ENCODE measurements at regions not wholly inside any gene's neighbourhood (a gene's known extent, or its start where the extent isn't known, plus 50 kb on each side); places are given as distances from the start of the nearest gene placed in this dataset.

DNA sequence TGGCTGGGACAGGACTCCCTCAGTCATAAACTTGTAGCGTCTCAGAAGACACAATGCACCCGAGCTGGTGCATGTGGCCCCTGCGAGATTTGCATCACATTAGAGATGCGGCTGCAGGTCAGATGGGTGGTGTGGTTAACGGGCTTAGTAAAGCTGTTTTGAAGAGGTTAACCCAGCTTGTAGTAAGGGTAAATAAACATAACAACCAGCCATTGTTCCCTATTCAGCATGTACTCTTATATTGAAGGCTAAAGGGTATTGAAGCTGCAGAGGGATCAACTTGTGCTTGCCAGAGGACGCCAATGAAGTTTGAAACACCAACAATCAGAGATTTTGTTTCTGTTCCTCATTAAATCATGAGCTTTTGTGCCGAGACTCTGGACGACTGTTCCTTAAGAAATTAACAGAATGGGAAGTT is 79.4 kb downstream of the ZIC5 start:
- Histone ChIP-seq H3K27me3 (ENCODE audit: insufficient read depth, low read length) (peaks cover 50% of the 10 kb centered on the region), H3K36me3 (ENCODE audit: insufficient read depth, low read length) (no peaks in the 10 kb centered on the region), H3K9ac (ENCODE audit: low read depth, low read length) (peak overlapping the region; percentile 9; the same call in 1 of the 2 replicates), H3K4me1 (ENCODE audit: insufficient read depth, low read length) (peaks cover 33% of the 10 kb centered on the region), H3K4me3 (ENCODE audit: low read length) (peak overlapping the region; percentile 31), H3K9me3 (ENCODE audit: insufficient read depth, low read depth, low read length) (no peaks in the 10 kb centered on the region), H3K27ac (ENCODE audit: low read depth, low read length) (peak overlapping the region; percentile 83; the same call in 1 of the 2 replicates)
- 6% methylated on average over 8 of the region's 8 CpGs for WGBS

DNA sequence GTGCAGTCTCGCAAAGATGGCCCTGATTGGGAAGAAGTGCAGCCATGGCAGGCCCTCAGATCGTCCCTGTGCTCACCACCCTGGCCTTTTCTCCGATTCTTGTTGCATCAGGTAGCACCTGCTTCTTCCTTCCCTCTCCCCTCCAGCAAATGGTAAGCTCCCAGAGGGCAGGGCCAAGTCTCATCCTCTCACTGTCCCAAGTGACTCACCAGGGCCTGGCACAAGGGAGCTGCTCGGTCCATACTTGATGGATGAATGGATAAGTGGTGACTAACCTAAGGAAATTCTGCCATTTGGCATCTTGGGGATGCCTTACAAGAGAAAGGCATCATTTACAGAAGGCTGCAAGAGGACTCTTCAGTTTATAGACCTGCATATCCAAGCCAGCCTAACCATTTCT is 84.9 kb downstream of the ZIC5 start:
- Histone ChIP-seq H3K4me1 (ENCODE audit: insufficient read depth, low read length) (peaks cover 9% of the 10 kb centered on the region), H3K27me3 (ENCODE audit: insufficient read depth, low read length) (peaks cover 2% of the 10 kb centered on the region; the same call in 1 of the 2 replicates), H3K36me3 (ENCODE audit: insufficient read depth, low read length) (no peaks in the 10 kb centered on the region), H3K4me3 (ENCODE audit: low read length) (no peak overlapping the region), H3K27ac (ENCODE audit: low read depth, low read length) (no peak overlapping the region), H3K9ac (ENCODE audit: low read depth, low read length) (no peak overlapping the region), H3K9me3 (ENCODE audit: insufficient read depth, low read depth, low read length) (no peaks in the 10 kb centered on the region)
- 96% methylated on average over 4 of the region's 4 CpGs for WGBS

DNA sequence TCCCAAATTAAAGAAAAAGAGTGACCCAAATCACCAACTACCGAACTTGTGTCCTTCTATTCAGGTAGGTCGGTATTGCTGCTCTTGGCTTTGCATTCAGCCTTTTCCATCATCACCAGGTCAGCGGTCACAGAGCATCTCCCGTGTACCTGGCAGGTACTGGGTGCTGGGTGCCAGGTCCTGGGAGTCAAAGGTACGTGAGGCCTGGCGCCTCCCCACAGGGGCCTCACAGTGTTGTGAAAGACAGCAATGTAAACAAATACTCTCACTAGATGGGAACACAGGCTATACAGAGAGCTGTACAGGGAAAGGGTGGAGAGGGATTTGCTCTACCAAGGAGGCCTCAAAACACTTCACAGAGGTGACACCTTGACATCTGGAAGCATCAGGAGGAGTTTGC is 86.7 kb downstream of the ZIC5 start:
- 75% methylated on average over 6 of the region's 6 CpGs for WGBS
- Histone ChIP-seq H3K36me3 (ENCODE audit: insufficient read depth, low read length) (no peaks in the 10 kb centered on the region), H3K27me3 (ENCODE audit: insufficient read depth, low read length) (no peaks in the 10 kb centered on the region; the same call in 1 of the 2 replicates), H3K4me3 (ENCODE audit: low read length) (no peak overlapping the region), H3K9me3 (ENCODE audit: insufficient read depth, low read depth, low read length) (no peaks in the 10 kb centered on the region), H3K27ac (ENCODE audit: low read depth, low read length) (no peak overlapping the region), H3K9ac (ENCODE audit: low read depth, low read length) (no peak overlapping the region), H3K4me1 (ENCODE audit: insufficient read depth, low read length) (no peaks in the 10 kb centered on the region)

DNA sequence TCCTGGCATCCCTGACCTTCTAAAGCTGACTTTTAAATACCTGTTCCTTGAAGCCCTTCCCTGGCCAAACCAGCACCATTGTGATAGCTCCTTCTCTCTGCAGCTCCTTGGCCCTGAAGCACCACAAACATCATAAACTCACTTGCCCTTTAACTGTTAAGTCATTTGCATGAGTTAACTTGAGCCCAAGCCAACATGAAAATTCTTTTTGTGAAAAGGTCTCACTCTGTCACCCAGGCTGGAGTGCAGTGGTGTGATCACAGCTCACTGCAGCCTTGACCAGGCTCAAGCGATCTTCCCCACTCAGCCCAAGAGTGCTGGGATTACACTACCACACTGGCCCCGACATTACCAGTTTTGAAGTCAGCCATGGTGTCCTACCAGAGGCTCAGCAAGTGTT is 87.8 kb downstream of the ZIC5 start:
- no peaks in the 10 kb centered on the region for H3K4me1 ChIP-seq (ENCODE audit: insufficient read depth, low read length)
- no peak overlapping the region for H3K9ac ChIP-seq (ENCODE audit: low read depth, low read length)
- no peak overlapping the region for H3K4me3 ChIP-seq (ENCODE audit: low read length)
- no peaks in the 10 kb centered on the region for H3K36me3 ChIP-seq (ENCODE audit: insufficient read depth, low read length)
- no peak overlapping the region for H3K27ac ChIP-seq (ENCODE audit: low read depth, low read length)
- 92% methylated on average over 2 of the region's 2 CpGs for WGBS
- H3K9me3 ChIP-seq (ENCODE audit: insufficient read depth, low read depth, low read length), result no peaks in the 10 kb centered on the region
- no peaks in the 10 kb centered on the region for H3K27me3 ChIP-seq (ENCODE audit: insufficient read depth, low read length)

DNA sequence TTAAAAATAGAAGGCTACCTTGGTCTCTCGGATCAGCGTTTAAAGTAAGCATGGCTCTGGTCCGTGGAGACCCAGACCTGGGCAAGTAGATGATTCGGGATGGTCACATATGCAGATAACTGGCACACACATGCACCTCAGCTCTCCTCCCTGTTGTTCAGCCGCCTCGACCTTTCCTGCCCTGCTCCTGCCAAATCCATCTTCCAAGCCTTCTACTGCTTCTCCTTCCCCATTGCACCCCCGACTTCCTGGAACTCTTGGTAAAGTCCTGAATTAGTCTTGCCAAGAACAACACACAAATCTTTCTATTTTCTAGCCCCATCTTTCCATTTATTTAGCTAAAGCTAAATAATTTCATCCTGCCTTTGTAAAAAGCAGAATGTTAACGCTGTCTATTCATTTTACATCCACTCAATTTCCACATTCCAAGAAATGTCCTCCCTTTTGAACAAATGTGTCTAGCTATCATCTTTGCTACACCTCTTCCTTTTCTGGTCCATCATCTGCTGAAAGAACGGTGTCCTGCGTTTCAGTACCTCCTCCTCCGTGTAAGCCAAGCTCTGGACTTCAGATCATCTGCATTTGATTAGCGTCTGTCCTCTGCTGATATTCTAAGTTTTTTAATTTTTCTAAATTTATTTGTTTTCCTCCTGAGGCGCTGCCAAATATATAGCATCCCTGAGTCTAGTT is 92.5 kb downstream of the ZIC5 start:
- Histone ChIP-seq H3K9ac (ENCODE audit: low read depth, low read length) (no peak overlapping the region), H3K27ac (ENCODE audit: low read depth, low read length) (no peak overlapping the region), H3K4me3 (ENCODE audit: low read length) (no peak overlapping the region), H3K27me3 (ENCODE audit: insufficient read depth, low read length) (no peaks in the 10 kb centered on the region), H3K9me3 (ENCODE audit: insufficient read depth, low read depth, low read length) (no peaks in the 10 kb centered on the region), H3K4me1 (ENCODE audit: insufficient read depth, low read length) (no peaks in the 10 kb centered on the region), H3K36me3 (ENCODE audit: insufficient read depth, low read length) (no peaks in the 10 kb centered on the region)
- WGBS, result 87% methylated on average over 12 of the region's 13 CpGs

DNA sequence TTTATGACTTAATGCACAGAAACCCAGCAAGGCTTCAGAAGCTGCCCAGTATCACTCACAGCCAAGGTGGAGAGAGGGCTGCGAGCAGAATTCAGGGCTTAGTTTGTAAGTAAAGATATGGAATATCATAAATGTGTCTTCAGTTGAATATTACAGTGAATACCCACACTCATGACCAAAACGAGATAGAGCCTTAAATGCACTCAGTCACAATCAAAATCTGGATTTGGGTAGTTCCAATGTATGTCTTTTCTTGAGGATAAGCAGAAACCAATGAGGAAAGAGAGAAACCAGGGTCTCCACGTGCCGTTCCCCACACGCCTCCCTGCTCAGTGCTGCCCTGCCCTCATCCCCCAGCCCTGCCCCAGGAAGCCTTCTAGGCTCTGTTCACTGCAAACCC is 94.9 kb downstream of the ZIC5 start:
- 93% methylated on average over 5 of the region's 5 CpGs for WGBS
- Histone ChIP-seq H3K9ac (ENCODE audit: low read depth, low read length) (no peak overlapping the region), H3K4me1 (ENCODE audit: insufficient read depth, low read length) (no peaks in the 10 kb centered on the region), H3K9me3 (ENCODE audit: insufficient read depth, low read depth, low read length) (no peaks in the 10 kb centered on the region), H3K27me3 (ENCODE audit: insufficient read depth, low read length) (no peaks in the 10 kb centered on the region), H3K4me3 (ENCODE audit: low read length) (no peak overlapping the region), H3K27ac (ENCODE audit: low read depth, low read length) (no peak overlapping the region), H3K36me3 (ENCODE audit: insufficient read depth, low read length) (no peaks in the 10 kb centered on the region)

DNA sequence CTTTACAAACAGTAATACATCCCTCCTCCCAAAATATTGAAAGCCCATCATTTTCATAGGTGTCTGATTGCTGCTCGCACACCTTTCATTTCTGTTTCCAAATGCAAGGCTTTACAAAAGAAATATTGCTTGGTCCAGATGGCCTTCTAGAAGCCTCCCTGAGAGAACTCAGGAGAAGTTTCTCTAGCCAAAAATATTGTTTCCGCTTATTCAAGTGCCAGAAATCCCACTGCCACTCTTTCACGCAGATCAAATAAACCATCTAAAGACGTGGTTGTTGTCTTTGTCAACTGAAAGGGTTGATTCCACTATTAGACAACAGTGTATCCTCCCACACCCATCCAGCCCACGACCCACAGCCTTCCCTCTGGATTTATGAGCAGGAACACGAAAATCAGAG is 96.2 kb downstream of the ZIC5 start:
- WGBS, result 86% methylated on average over 5 of the region's 6 CpGs
- Histone ChIP-seq H3K36me3 (ENCODE audit: insufficient read depth, low read length) (no peaks in the 10 kb centered on the region), H3K4me1 (ENCODE audit: insufficient read depth, low read length) (peaks cover 12% of the 10 kb centered on the region), H3K27me3 (ENCODE audit: insufficient read depth, low read length) (no peaks in the 10 kb centered on the region), H3K4me3 (ENCODE audit: low read length) (no peak overlapping the region), H3K9me3 (ENCODE audit: insufficient read depth, low read depth, low read length) (no peaks in the 10 kb centered on the region), H3K27ac (ENCODE audit: low read depth, low read length) (no peak overlapping the region), H3K9ac (ENCODE audit: low read depth, low read length) (no peak overlapping the region)

DNA sequence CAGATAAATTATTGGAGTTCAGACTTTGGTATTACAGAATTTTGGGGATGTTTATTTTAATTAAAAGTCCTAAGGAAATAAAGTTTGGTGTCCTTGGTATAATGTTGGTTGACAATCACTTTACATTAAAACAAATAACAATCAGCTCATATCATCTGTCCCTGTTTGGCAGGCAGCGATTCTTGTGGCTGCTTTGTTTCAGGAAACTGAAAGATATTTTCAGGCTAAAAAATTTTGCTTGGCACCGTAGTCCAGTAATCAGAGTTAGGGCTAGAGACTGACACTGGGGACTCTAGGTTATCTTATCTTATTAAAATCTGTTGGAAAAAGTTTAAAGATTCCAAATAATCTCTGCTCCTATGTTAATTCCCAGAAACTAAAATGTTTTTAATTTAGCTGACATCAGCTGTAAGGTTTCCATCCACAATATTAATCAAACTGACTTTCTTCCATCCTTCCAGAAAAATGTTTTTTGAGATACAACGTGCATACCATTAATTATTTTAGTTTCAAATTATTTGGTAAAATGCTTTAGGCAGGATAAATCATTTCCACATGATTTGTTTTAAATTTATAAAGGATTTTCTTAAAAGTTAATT is 97.6 kb downstream of the ZIC5 start:
- 96% methylated on average over 2 of the region's 3 CpGs for WGBS
- H3K27ac ChIP-seq (ENCODE audit: low read depth, low read length), result no peak overlapping the region
- no peaks in the 10 kb centered on the region for H3K36me3 ChIP-seq (ENCODE audit: insufficient read depth, low read length)
- peaks cover 26% of the 10 kb centered on the region for H3K4me1 ChIP-seq (ENCODE audit: insufficient read depth, low read length)
- H3K9ac ChIP-seq (ENCODE audit: low read depth, low read length), result no peak overlapping the region
- H3K4me3 ChIP-seq (ENCODE audit: low read length), result no peak overlapping the region
- no peaks in the 10 kb centered on the region for H3K9me3 ChIP-seq (ENCODE audit: insufficient read depth, low read depth, low read length)
- no peaks in the 10 kb centered on the region for H3K27me3 ChIP-seq (ENCODE audit: insufficient read depth, low read length)

DNA sequence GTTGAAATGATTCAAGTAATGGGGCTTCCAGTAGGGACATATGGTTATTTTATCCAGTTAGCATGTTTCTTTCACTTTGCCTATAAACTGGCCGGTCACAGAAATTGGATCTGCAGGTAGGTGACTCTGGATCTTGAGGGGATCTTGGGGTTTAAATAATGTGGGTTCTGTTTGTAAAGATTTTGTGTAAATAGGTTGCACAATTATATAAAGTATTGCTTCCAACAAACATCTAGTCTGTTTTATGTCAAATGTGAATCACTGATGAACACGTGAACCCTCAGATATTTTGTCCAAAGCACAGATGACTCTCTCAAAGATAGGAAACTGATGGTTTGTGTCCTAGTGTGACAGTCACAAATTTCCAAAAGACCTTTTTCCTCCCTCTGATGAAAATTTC is 98.4 kb downstream of the ZIC5 start:
- peaks cover 28% of the 10 kb centered on the region for H3K4me1 ChIP-seq (ENCODE audit: insufficient read depth, low read length)
- 91% methylated on average over 2 of the region's 2 CpGs for WGBS
- H3K9ac ChIP-seq (ENCODE audit: low read depth, low read length), result no peak overlapping the region
- H3K27me3 ChIP-seq (ENCODE audit: insufficient read depth, low read length), result no peaks in the 10 kb centered on the region
- H3K36me3 ChIP-seq (ENCODE audit: insufficient read depth, low read length), result no peaks in the 10 kb centered on the region
- no peaks in the 10 kb centered on the region for H3K9me3 ChIP-seq (ENCODE audit: insufficient read depth, low read depth, low read length)
- no peak overlapping the region for H3K27ac ChIP-seq (ENCODE audit: low read depth, low read length)
- H3K4me3 ChIP-seq (ENCODE audit: low read length), result no peak overlapping the region

DNA sequence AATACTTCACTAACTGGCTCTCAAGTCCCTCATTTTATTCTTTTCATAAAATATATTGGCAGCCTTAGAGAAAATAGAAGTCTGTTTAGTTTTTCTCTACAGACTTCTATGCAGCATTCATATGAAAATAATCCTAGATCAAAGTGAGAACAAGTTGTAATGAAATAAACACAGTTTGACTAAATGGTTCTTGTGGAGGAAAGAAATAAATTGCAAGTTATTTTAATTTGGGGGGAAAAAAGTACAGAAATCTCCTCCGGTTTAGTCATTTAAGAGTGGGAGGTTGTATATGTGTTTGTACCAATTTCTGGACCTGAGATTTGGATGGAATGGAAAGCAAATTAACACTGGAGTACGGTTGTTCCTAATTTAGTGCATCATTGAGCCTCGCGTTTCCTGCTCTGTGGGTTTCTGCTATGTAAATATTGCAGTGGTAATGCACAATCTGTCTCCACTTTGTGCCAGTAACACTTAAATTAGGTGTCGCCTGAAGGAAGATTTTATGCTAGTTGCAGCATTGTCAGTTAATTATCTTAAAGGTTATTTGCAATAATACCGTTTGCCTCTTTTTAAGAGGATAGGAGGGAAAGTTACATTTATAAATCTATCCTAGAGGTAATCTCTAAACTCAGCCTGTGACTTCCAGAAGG is 100.2 kb downstream of the ZIC5 start:
- H3K36me3 ChIP-seq (ENCODE audit: insufficient read depth, low read length), result no peaks in the 10 kb centered on the region
- no peak overlapping the region for H3K27ac ChIP-seq (ENCODE audit: low read depth, low read length)
- peaks cover 28% of the 10 kb centered on the region for H3K4me1 ChIP-seq (ENCODE audit: insufficient read depth, low read length)
- WGBS, result 81% methylated on average over 5 of the region's 6 CpGs
- no peak overlapping the region for H3K9ac ChIP-seq (ENCODE audit: low read depth, low read length)
- no peaks in the 10 kb centered on the region for H3K9me3 ChIP-seq (ENCODE audit: insufficient read depth, low read depth, low read length)
- no peak overlapping the region for H3K4me3 ChIP-seq (ENCODE audit: low read length)
- H3K27me3 ChIP-seq (ENCODE audit: insufficient read depth, low read length), result no peaks in the 10 kb centered on the region

DNA sequence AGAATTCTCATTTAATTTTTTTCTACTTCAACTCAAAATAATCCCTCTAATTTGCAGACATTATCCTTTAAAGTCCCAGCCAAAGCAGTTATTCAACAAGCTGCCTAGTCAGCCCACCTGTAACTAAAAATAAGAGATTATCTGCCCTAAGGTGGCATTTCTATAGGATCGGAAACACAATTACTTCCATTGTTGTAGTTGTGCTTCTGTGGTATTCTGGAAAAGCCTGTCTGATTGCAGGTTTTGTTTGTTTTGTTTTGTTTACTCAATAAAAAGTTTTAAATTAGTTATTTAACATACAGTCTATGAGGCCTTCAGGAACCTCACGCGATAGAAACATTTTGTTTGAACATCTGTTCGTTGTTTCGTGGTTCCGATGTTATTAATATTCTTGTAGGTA is 101.0 kb downstream of the ZIC5 start:
- Histone ChIP-seq H3K36me3 (ENCODE audit: insufficient read depth, low read length) (no peaks in the 10 kb centered on the region), H3K4me1 (ENCODE audit: insufficient read depth, low read length) (peaks cover 29% of the 10 kb centered on the region), H3K9ac (ENCODE audit: low read depth, low read length) (no peak overlapping the region), H3K27me3 (ENCODE audit: insufficient read depth, low read length) (no peaks in the 10 kb centered on the region), H3K4me3 (ENCODE audit: low read length) (no peak overlapping the region), H3K27ac (ENCODE audit: low read depth, low read length) (peak overlapping the region; percentile 34; the same call in 1 of the 2 replicates), H3K9me3 (ENCODE audit: insufficient read depth, low read depth, low read length) (no peaks in the 10 kb centered on the region)
- 88% methylated on average over 6 of the region's 6 CpGs for WGBS

All from HUES64 (cell line).